OCI-LY3 (cell line): ENCODE measurements at regions not wholly inside any gene's neighbourhood (a gene's known extent, or its start where the extent isn't known, plus 50 kb on each side); places are given as distances from the start of the nearest gene placed in this dataset.
"Not testable (repeated sequence)": the region's sequence is repeated elsewhere in the genome, so short reads cannot be mapped to it uniquely, and the experiment has no call there.

Experiments
- H2AFZ ChIP-seq: fragments of 200-600, 300-600 bp; shearing (Covaris generic); 2 replicates; pipeline ENCODE4 v1.6.0; 2014; ENCODE audit warnings: antibody characterized with exemption, low read depth, low read length
- H3K27ac ChIP-seq: fragments of 200-600, 300-600 bp; sonication (generic); 2 replicates; pipeline ENCODE4 v1.5.1; 2014; ENCODE audit warnings: mild to moderate bottlenecking, low read length, moderate library complexity, mixed read lengths
- H3K27me3 ChIP-seq: fragments of 200-600, 300-600 bp; sonication (generic); 2 replicates; pipeline ENCODE4 v1.6.1; 2014; ENCODE audit warnings: low read depth, low read length, mixed read lengths
- H3K36me3 ChIP-seq: fragments of 200-600, 300-600 bp; sonication (generic); replicated peaks from 2 replicates; pipeline ENCODE3; 2014; ENCODE audit warnings: low read depth, low read length, mixed read lengths
- H3K4me1 ChIP-seq: fragments of 300-600, 200-600 bp; sonication (generic); 2 replicates; pipeline ENCODE4 v1.6.1; 2014; ENCODE audit warnings: low read length, mixed read lengths
- H3K4me2 ChIP-seq: fragments of 200-600, 300-600 bp; sonication (generic); 2 replicates; pipeline ENCODE4 v1.6.1; 2014; ENCODE audit warnings: low read length, mixed read lengths
- H3K4me3 ChIP-seq: fragments of 300-600, 200-600 bp; sonication (generic); 2 replicates; pipeline ENCODE4 v1.5.1; 2014; ENCODE audit warnings: antibody characterized with exemption, mild to moderate bottlenecking, low read length, moderate library complexity
- H3K79me2 ChIP-seq: fragments of 300-600, 200-600 bp; shearing (Covaris generic); 2 replicates; pipeline ENCODE4 v1.6.1; 2014; ENCODE audit warnings: mild to moderate bottlenecking, low read length, mixed read lengths
- H3K9ac ChIP-seq: fragments of 300-600, 200-600 bp; shearing (Covaris generic); 2 replicates; pipeline ENCODE4 v1.6.0; 2014; ENCODE audit warnings: mild to moderate bottlenecking, low read length, moderate library complexity
- H3K9me3 ChIP-seq: fragments of 200-600, 300-600 bp; shearing (Covaris generic); 2 replicates; pipeline ENCODE4 v1.6.1; 2014; ENCODE audit warnings: low read length, mixed read lengths; ENCODE audit not compliant: insufficient read depth
- H4K20me1 ChIP-seq: fragments of 200-600, 300-600 bp; sonication (generic); 2 replicates; pipeline ENCODE4 v1.6.1; 2016; ENCODE audit warnings: low read length, mixed read lengths; ENCODE audit not compliant: insufficient read depth
- CTCF ChIP-seq: fragments of 200-600, 300-600 bp; sonication (generic); IDR thresholded peaks from 2 replicates; pipeline ENCODE4 v1.5.1; 2014; ENCODE audit warnings: antibody characterized with exemption, low read length, low read depth
- EZH2phosphoT487 ChIP-seq: fragments of 200-600 bp; shearing (Covaris generic); IDR thresholded peaks from 2 replicates; pipeline ENCODE4 v1.6.1; 2018; ENCODE audit warnings: antibody characterized with exemption, mixed run types, low read depth

- TF ChIP-seq CTCF: no peak
- no peak for TF ChIP-seq EZH2phosphoT487
Measured at GRCh38 chr7:16958724-16959123, 76.9 kb upstream of the AGR3 start.

GRCh38 chr7:16960337-16960965, 78.7 kb upstream of the AGR3 start:
- Histone ChIP-seq H3K79me2 (no peaks in the 10 kb centered on the region), H3K27me3 (no peaks in the 10 kb centered on the region), H3K36me3 (no peaks in the 10 kb centered on the region), H3K27ac (no peak overlapping the region), H4K20me1 (no peaks in the 10 kb centered on the region), H3K9ac (no peak overlapping the region), H3K4me3 (no peak overlapping the region), H3K9me3 (no peaks in the 10 kb centered on the region), H3K4me1 (no peaks in the 10 kb centered on the region), H3K4me2 (no peak overlapping the region), H2AFZ (no peak overlapping the region)
- TF ChIP-seq CTCF (no peak), EZH2phosphoT487 (no peak)

More at GRCh38 chr7:16958724-16959123, 76.9 kb upstream of the AGR3 start:
- H3K4me3 ChIP-seq: no peak overlapping the region
- no peaks in the 10 kb centered on the region for H3K27me3 ChIP-seq
- H3K9ac ChIP-seq: no peak overlapping the region
- H3K36me3 ChIP-seq: no peaks in the 10 kb centered on the region
- H2AFZ ChIP-seq: no peak overlapping the region
- H3K4me2 ChIP-seq: no peak overlapping the region
- H3K27ac ChIP-seq: no peak overlapping the region
- H3K79me2 ChIP-seq: no peaks in the 10 kb centered on the region
- no peaks in the 10 kb centered on the region for H3K9me3 ChIP-seq
- H4K20me1 ChIP-seq: no peaks in the 10 kb centered on the region
- no peaks in the 10 kb centered on the region for H3K4me1 ChIP-seq

GRCh38 chr7:16961641-16962040, 79.9 kb upstream of the AGR3 start:
- Histone ChIP-seq H3K4me1 (no peaks in the 10 kb centered on the region), H3K27me3 (no peaks in the 10 kb centered on the region), H3K4me3 (no peak overlapping the region), H3K4me2 (no peak overlapping the region), H3K36me3 (no peaks in the 10 kb centered on the region), H2AFZ (no peak overlapping the region), H3K79me2 (no peaks in the 10 kb centered on the region), H3K9ac (no peak overlapping the region), H4K20me1 (no peaks in the 10 kb centered on the region), H3K9me3 (no peaks in the 10 kb centered on the region), H3K27ac (no peak overlapping the region)
- TF ChIP-seq CTCF (no peak), EZH2phosphoT487 (no peak)

- H3K27me3 ChIP-seq: no peaks in the 10 kb centered on the region
- no peak overlapping the region for H3K9ac ChIP-seq
- H3K4me2 ChIP-seq: no peak overlapping the region
- TF ChIP-seq CTCF: no peak
- TF ChIP-seq EZH2phosphoT487: no peak
- H3K4me1 ChIP-seq: no peaks in the 10 kb centered on the region
- H3K27ac ChIP-seq: no peak overlapping the region
- H3K36me3 ChIP-seq: no peaks in the 10 kb centered on the region
- no peaks in the 10 kb centered on the region for H3K79me2 ChIP-seq
- no peak overlapping the region for H2AFZ ChIP-seq
- H4K20me1 ChIP-seq: no peaks in the 10 kb centered on the region
- no peaks in the 10 kb centered on the region for H3K9me3 ChIP-seq
- H3K4me3 ChIP-seq: no peak overlapping the region
Measured at GRCh38 chr7:16963044-16963443, 81.3 kb upstream of the AGR3 start.

- H4K20me1 ChIP-seq, H3K4me3 ChIP-seq, H3K9ac ChIP-seq, H3K4me2 ChIP-seq, H2AFZ ChIP-seq, H3K36me3 ChIP-seq, H3K9me3 ChIP-seq, H3K4me1 ChIP-seq, H3K27ac ChIP-seq, H3K27me3 ChIP-seq, H3K79me2 ChIP-seq: not testable (repeated sequence)
Measured at GRCh38 chr7:16965697-16966096, 83.9 kb upstream of the AGR3 start.
